ENCODE measurements at regions not wholly inside any gene's neighbourhood (a gene's known extent, or its start where the extent isn't known, plus 50 kb on each side); places are given as distances from the start of the nearest gene placed in this dataset.

GRCh38 chr21:21997390-21998333, 999.5 kb downstream of the NCAM2 start:
- DNase-seq: no peak
- ChIA-PET CTCF (interaction anchor here (0.8 kb wide), 1 partner anchor 795 kb away, joined by 3 read pairs; no protein-coding TSS in a partner anchor), POLR2A (no interaction called here)

GRCh38 chr21:22019766-22020165, 1021.6 kb downstream of the NCAM2 start:
- ChIA-PET CTCF (no interaction called here), POLR2A (no interaction called here)
- WGBS (ENCODE audit: low lambda C conversion rate): 23% methylated on average over 1 of the region's 1 CpG
- no peak for TF ChIP-seq RAD21 (IDR thresholded peaks at IDR 0.05; ENCODE audit: low read length)
- TF ChIP-seq NFIC (IDR thresholded peaks at IDR 0.05; ENCODE audit: borderline replicate concordance): no peak
- no peak for TF ChIP-seq FOXM1 (IDR thresholded peaks at IDR 0.05; ENCODE audit: low read depth)
- TF ChIP-seq GATA2 (CRISPR knock-in tag; IDR thresholded peaks at IDR 0.05): no peak
- TF ChIP-seq REST (IDR thresholded peaks at IDR 0.05; ENCODE audit: low read depth, low read length): no peak
- TF ChIP-seq USF1 (IDR thresholded peaks at IDR 0.05; ENCODE audit: borderline replicate concordance, low read depth): no peak
- no peak for TF ChIP-seq IRF3 (IDR thresholded peaks at IDR 0.05; ENCODE audit: low read depth, low read length)
- no peak for TF ChIP-seq FOSL2 (IDR thresholded peaks at IDR 0.05; ENCODE audit: borderline replicate concordance, low read depth)
- no peak for TF ChIP-seq NRF1 (IDR thresholded peaks at IDR 0.05; ENCODE audit: low read depth, low read length)
- TF ChIP-seq TEAD4 (IDR thresholded peaks at IDR 0.05; ENCODE audit: borderline replicate concordance, insufficient read depth): no peak

More at GRCh38 chr21:21997390-21998333, 999.5 kb downstream of the NCAM2 start:
- Histone ChIP-seq H4K20me1 (ENCODE audit: insufficient read depth) (no peaks in the 10 kb centered on the region), H3K79me2 (ENCODE audit: insufficient read depth) (no peaks in the 10 kb centered on the region), H3K9ac (no peak overlapping the region), H3F3A (replicated peaks; ENCODE audit: insufficient read depth) (no peaks in the 10 kb centered on the region), H3K9me3 (no peaks in the 10 kb centered on the region), H3K27ac (ENCODE audit: low read depth in 2 of 2, low read length in 1 of 2) (no peak overlapping the region), H3K36me3 (replicated peaks in 1 of 2; ENCODE audit: control insufficient read depth in 1 of 2, insufficient read depth in 2 of 2, low read length in 1 of 2) (no peaks in the 10 kb centered on the region), H3K9me2 (no peaks in the 10 kb centered on the region), H3K4me3 (ENCODE audit: low read depth in 2 of 2, low read length in 1 of 2) (no peak overlapping the region), H3K4me1 (ENCODE audit: control insufficient read depth in 1 of 2, insufficient read depth in 2 of 2, low read depth in 1 of 2, low read length in 1 of 2) (no peaks in the 10 kb centered on the region; a peak in 1 of 4 replicates), H2AFZ (ENCODE audit: low read depth) (no peak overlapping the region), H3K27me3 (ENCODE audit: insufficient read depth) (no peaks in the 10 kb centered on the region), H3K4me2 (no peak overlapping the region)
- TF ChIP-seq FOSL2 (IDR thresholded peaks at IDR 0.05; ENCODE audit: borderline replicate concordance, low read depth) (no peak), USF1 (IDR thresholded peaks at IDR 0.05; ENCODE audit: borderline replicate concordance, low read depth) (no peak), TCF12 (IDR thresholded peaks at IDR 0.05) (no peak), GATA2 (CRISPR knock-in tag; IDR thresholded peaks at IDR 0.05) (no peak), FOXJ3 (CRISPR knock-in tag; IDR thresholded peaks at IDR 0.05) (no peak), USF2 (IDR thresholded peaks at IDR 0.05; ENCODE audit: borderline replicate concordance, low read depth, low read length) (no peak), EP300 (IDR thresholded peaks at IDR 0.05; ENCODE audit: borderline replicate concordance in 1 of 2, low read depth in 1 of 2, low read length in 1 of 2) (no peak), MAX (IDR thresholded peaks at IDR 0.05; ENCODE audit: low read depth) (no peak), CHD2 (IDR thresholded peaks at IDR 0.05; ENCODE audit: low read length, partially characterized antibody) (no peak), NFIC (IDR thresholded peaks at IDR 0.05; ENCODE audit: borderline replicate concordance) (no peak), SIN3A (IDR thresholded peaks at IDR 0.05; ENCODE audit: borderline replicate concordance, low read depth, low read length) (no peak), RCOR1 (IDR thresholded peaks at IDR 0.05; ENCODE audit: low read length) (no peak)

More at GRCh38 chr21:22019766-22020165, 1021.6 kb downstream of the NCAM2 start:
- no peaks in the 10 kb centered on the region for H3K27me3 ChIP-seq (ENCODE audit: insufficient read depth)
- H3K9me2 ChIP-seq: no peaks in the 10 kb centered on the region
- H3F3A ChIP-seq (replicated peaks; ENCODE audit: insufficient read depth): no peaks in the 10 kb centered on the region
- no peaks in the 10 kb centered on the region for H3K36me3 ChIP-seq (replicated peaks in 1 of 2; ENCODE audit: control insufficient read depth in 1 of 2, insufficient read depth in 2 of 2, low read length in 1 of 2)
- no peak overlapping the region for H2AFZ ChIP-seq (ENCODE audit: low read depth)
- DNase-seq: no peak
- no peak overlapping the region for H3K9ac ChIP-seq
- no peak overlapping the region for H3K27ac ChIP-seq (ENCODE audit: low read depth in 2 of 2, low read length in 1 of 2)
- no peaks in the 10 kb centered on the region for H3K4me1 ChIP-seq (ENCODE audit: control insufficient read depth in 1 of 2, insufficient read depth in 2 of 2, low read depth in 1 of 2, low read length in 1 of 2)
- H3K79me2 ChIP-seq (ENCODE audit: insufficient read depth): no peaks in the 10 kb centered on the region
- no peak overlapping the region for H3K4me2 ChIP-seq
- no peak overlapping the region for H3K4me3 ChIP-seq (ENCODE audit: low read depth in 2 of 2, low read length in 1 of 2)
- H4K20me1 ChIP-seq (ENCODE audit: insufficient read depth): no peaks in the 10 kb centered on the region
- no peaks in the 10 kb centered on the region for H3K9me3 ChIP-seq

Data from SK-N-SH (cell line).